GM12878 (cell line): ENCODE measurements at regions not wholly inside any gene's neighbourhood (a gene's known extent, or its start where the extent isn't known, plus 50 kb on each side); places are given as distances from the start of the nearest gene placed in this dataset.

Source experiments
- ATF7 ChIP-seq: fragments of 450-650 bp; IDR thresholded peaks from 2 replicates; pipeline ENCODE4 v1.6.1; 2016; ENCODE audit warnings: low read depth, mild to moderate bottlenecking
- CBFB ChIP-seq: IDR thresholded peaks from 2 replicates; pipeline ENCODE4 v1.6.1; 2016; ENCODE audit warnings: antibody characterized with exemption, low read depth
- FOXK2 ChIP-seq: fragments of 450-650 bp; IDR thresholded peaks from 2 replicates; pipeline ENCODE4 v1.6.1; 2017; ENCODE audit warnings: mild to moderate bottlenecking, moderate library complexity
- FOXM1 ChIP-seq: IDR thresholded peaks from 2 replicates; pipeline ENCODE4 v1.6.1; 2012; ENCODE audit warnings: low read depth, mild to moderate bottlenecking, inconsistent platforms, low read length, moderate library complexity
- LARP7 ChIP-seq: fragments of 450-650 bp; IDR thresholded peaks from 2 replicates; pipeline ENCODE4 v1.6.1; 2017; ENCODE audit warnings: mild to moderate bottlenecking
- MTA2 ChIP-seq: fragments of 450-650 bp; IDR thresholded peaks from 2 replicates; pipeline ENCODE4 v1.6.1; 2016; ENCODE audit warnings: low read depth, mild to moderate bottlenecking, moderate library complexity
- MYB ChIP-seq: fragments of 150-350 bp; IDR thresholded peaks from 2 replicates; pipeline ENCODE4 v1.6.1; 2014; ENCODE audit warnings: mild to moderate bottlenecking, low read depth, low read length, borderline replicate concordance
- PBX3 ChIP-seq: IDR thresholded peaks from 2 replicates; pipeline ENCODE4 v1.6.1; 2011; ENCODE audit warnings: mild to moderate bottlenecking, low read depth, low read length, moderate library complexity; ENCODE audit not compliant: insufficient replicate concordance
- POU2F2 ChIP-seq: IDR thresholded peaks from 3 replicates; pipeline ENCODE4 v1.6.1; 2011; ENCODE audit warnings: low read depth, mild to moderate bottlenecking, low read length, borderline replicate concordance
- RBBP5 ChIP-seq: fragments of 200-600 bp; sonication (generic); conservative IDR thresholded peaks from 2 replicates; pipeline ENCODE4 v1.6.1; 2016
- RCOR1 ChIP-seq: conservative IDR thresholded peaks from 2 replicates; pipeline ENCODE4 v1.6.1; 2012; ENCODE audit warnings: low read depth, low read length, improper control_type of control experiment
- RFX5 ChIP-seq: IDR thresholded peaks from 2 replicates; pipeline ENCODE4 v1.6.1; 2011; ENCODE audit warnings: low read depth, low read length, improper control_type of control experiment
- SMC3 ChIP-seq: IDR thresholded peaks from 2 replicates; pipeline ENCODE4 v1.6.1; 2011; ENCODE audit warnings: low read length, improper control_type of control experiment, borderline replicate concordance
- TCF12 ChIP-seq: IDR thresholded peaks from 2 replicates; pipeline ENCODE4 v1.6.1; 2011; ENCODE audit warnings: low read depth, mild to moderate bottlenecking, low read length
- TF ChIP-seq, protein P1 (sequence below): fragments of 450-650 bp; formaldehyde crosslinking; IDR thresholded peaks from 2 replicates; pipeline ENCODE4 v1.4.0; 2022; ENCODE audit warnings: mild to moderate bottlenecking, moderate library complexity

DNA sequence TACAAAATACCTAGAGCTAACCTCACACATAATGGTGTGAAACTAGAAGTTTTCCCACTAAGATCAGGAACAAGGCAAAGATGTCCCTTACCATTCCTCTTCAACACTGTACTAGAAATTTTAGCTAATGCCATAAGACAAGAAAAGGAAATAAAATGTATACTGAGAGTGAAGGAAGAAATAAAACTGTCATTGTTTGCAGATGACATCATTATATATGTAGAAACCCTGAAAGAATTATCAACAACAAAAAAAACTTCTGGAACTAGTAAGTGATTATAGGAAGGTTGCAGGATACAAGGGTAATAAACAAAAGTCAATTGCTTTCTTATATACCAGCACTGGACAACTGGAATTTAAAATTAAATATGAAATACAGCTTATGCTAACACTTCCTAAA is 93.7 kb downstream of the TNFSF11 start (continued):
- TF ChIP-seq MYB (no peak), POU2F2 (no peak), MTA2 (no peak), TCF12 (no peak), RFX5 (no peak), RBBP5 (no peak), SMC3 (no peak), LARP7 (no peak), CBFB (no peak), FOXM1 (no peak), FOXK2 (no peak), ATF7 (no peak), RCOR1 (no peak), PBX3 (no peak)
- TF ChIP-seq, protein P1, sequence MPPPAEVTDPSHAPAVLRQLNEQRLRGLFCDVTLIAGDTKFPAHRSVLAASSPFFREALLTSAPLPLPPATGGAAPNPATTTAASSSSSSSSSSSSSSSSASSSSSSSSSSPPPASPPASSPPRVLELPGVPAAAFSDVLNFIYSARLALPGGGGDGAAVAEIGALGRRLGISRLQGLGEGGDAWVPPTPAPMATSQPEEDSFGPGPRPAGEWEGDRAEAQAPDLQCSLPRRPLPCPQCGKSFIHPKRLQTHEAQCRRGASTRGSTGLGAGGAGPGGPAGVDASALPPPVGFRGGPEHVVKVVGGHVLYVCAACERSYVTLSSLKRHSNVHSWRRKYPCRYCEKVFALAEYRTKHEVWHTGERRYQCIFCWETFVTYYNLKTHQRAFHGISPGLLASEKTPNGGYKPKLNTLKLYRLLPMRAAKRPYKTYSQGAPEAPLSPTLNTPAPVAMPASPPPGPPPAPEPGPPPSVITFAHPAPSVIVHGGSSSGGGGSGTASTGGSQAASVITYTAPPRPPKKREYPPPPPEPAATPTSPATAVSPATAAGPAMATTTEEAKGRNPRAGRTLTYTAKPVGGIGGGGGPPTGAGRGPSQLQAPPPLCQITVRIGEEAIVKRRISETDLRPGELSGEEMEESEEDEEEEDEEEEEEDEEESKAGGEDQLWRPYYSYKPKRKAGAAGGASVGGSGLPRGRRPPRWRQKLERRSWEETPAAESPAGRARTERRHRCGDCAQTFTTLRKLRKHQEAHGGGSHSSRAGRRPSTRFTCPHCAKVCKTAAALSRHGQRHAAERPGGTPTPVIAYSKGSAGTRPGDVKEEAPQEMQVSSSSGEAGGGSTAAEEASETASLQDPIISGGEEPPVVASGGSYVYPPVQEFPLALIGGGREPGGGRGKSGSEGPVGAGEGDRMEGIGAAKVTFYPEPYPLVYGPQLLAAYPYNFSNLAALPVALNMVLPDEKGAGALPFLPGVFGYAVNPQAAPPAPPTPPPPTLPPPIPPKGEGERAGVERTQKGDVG: no peak
- TF ChIP-seq, all 136 proteins: peak for 0
